ENCODE measurements at regions not wholly inside any gene's neighbourhood (a gene's known extent, or its start where the extent isn't known, plus 50 kb on each side); places are given as distances from the start of the nearest gene placed in this dataset.
"Not testable (repeated sequence)": the region's sequence is repeated elsewhere in the genome, so short reads cannot be mapped to it uniquely, and the experiment has no call there.

- DNase-seq (no peak), ATAC-seq (ENCODE audit: low read depth in 2 of 2) (no peak)
- no peak overlapping the region for H3K27ac ChIP-seq (ENCODE audit: insufficient read depth, low read length, poor library complexity, severe bottlenecking)
- no peaks in the 10 kb centered on the region for H3K4me1 ChIP-seq (ENCODE audit: control insufficient read depth, insufficient read depth, low read length, poor library complexity, severe bottlenecking)
- peaks cover 13% of the 10 kb centered on the region for H3K27me3 Mint-ChIP-seq
- H3K36me3 Mint-ChIP-seq: no peaks in the 10 kb centered on the region
- H3K36me3 ChIP-seq (ENCODE audit: control insufficient read depth, insufficient read depth, low read length): no peaks in the 10 kb centered on the region
- H3K4me1 Mint-ChIP-seq: no peaks in the 10 kb centered on the region
- H3K4me3 Mint-ChIP-seq: no peak overlapping the region
- H3K27ac Mint-ChIP-seq: no peak overlapping the region
- no peaks in the 10 kb centered on the region for H3K27me3 ChIP-seq (ENCODE audit: control insufficient read depth, insufficient read depth, low read length)
- no peak overlapping the region for H3K4me3 ChIP-seq (ENCODE audit: low read depth, low read length)
- peaks cover 0 to 4% (median 0%) of the 10 kb centered on the region in 7 donors for H3K9me3 Mint-ChIP-seq
- no peaks in the 10 kb centered on the region for H3K9me3 ChIP-seq (ENCODE audit: control insufficient read depth in 2 of 2, low read length in 2 of 2)
Observed at GRCh38 chr2:179322289-179322688, 57.7 kb upstream of the SESTD1 start.

DNA sequence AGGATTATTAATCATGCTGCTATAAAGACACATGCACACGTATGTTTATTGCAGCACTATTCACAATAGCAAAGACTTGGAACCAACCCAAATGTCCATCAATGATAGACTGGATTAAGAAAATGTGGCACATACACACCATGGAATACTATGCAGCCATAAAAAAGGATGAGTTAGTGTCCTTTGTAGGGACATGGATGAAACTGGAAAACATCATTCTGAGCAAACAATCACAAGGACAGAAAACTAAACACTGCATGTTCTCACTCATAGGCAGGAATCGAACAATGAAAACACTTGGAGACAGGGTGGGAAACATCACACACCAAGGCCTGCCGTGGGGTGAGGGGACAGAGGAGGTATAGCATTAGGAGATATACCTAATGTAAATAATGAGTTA lies 56.4 kb upstream of the SESTD1 start:
- not testable (repeated sequence) for H3K4me3 Mint-ChIP-seq; H3K27me3 ChIP-seq (ENCODE audit: control insufficient read depth, insufficient read depth, low read length); H3K27ac Mint-ChIP-seq; ATAC-seq (ENCODE audit: low read depth in 2 of 2); H3K36me3 ChIP-seq (ENCODE audit: control insufficient read depth, insufficient read depth, low read length); H3K27ac ChIP-seq (ENCODE audit: insufficient read depth, low read length, poor library complexity, severe bottlenecking); H3K9me3 ChIP-seq (ENCODE audit: control insufficient read depth in 2 of 2, low read length in 2 of 2); DNase-seq; H3K4me1 Mint-ChIP-seq; H3K4me3 ChIP-seq (ENCODE audit: low read depth, low read length); H3K4me1 ChIP-seq (ENCODE audit: control insufficient read depth, insufficient read depth, low read length, poor library complexity, severe bottlenecking); H3K36me3 Mint-ChIP-seq; H3K9me3 Mint-ChIP-seq
- H3K27me3 Mint-ChIP-seq: peaks cover 12% of the 10 kb centered on the region

DNA sequence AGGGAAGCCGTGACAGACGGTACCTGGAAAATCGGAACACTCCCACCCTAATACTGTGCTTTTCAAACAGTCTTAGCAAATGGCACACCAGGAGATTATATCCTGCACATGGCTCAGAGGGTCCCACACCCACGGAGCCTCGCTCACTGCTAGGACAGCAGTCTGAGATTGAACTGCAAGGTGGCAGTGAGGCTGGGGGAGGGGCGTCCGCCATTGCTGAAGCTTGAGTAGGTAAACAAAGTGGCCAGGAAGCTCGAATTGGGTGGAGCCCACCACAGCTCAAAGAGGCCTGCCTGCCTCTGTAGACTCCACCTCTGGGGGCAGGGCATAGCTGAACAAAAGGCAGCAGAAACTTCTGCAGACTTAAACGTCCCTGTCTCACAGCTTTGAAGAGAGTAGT lies 50.1 kb upstream of the SESTD1 start:
- not testable (repeated sequence) for H3K27ac Mint-ChIP-seq; H3K36me3 Mint-ChIP-seq; H3K4me1 Mint-ChIP-seq; H3K9me3 ChIP-seq (ENCODE audit: control insufficient read depth in 2 of 2, low read length in 2 of 2); H3K4me3 Mint-ChIP-seq; H3K4me3 ChIP-seq (ENCODE audit: low read depth, low read length); ATAC-seq (ENCODE audit: low read depth in 2 of 2); H3K4me1 ChIP-seq (ENCODE audit: control insufficient read depth, insufficient read depth, low read length, poor library complexity, severe bottlenecking); H3K36me3 ChIP-seq (ENCODE audit: control insufficient read depth, insufficient read depth, low read length); H3K27ac ChIP-seq (ENCODE audit: insufficient read depth, low read length, poor library complexity, severe bottlenecking); H3K27me3 ChIP-seq (ENCODE audit: control insufficient read depth, insufficient read depth, low read length); DNase-seq
- Mint-ChIP-seq H3K9me3 (peaks cover 0 to 12% (median 2%) of the 10 kb centered on the region in 7 donors), H3K27me3 (peaks cover 21% of the 10 kb centered on the region)

Measured in CD4-positive, CD25-positive, alpha-beta regulatory T cell (primary cell).